Right renal pelvis (tissue), 4 donors: ENCODE measurements at regions not wholly inside any gene's neighbourhood (a gene's known extent, or its start where the extent isn't known, plus 50 kb on each side); places are given as distances from the start of the nearest gene placed in this dataset.
"Not testable (repeated sequence)": the region's sequence is repeated elsewhere in the genome, so short reads cannot be mapped to it uniquely, and the experiment has no call there.

ENCODE experiments used
- DNase-seq, 4 donors: peaks; one replicate each; pipeline ENCODE4 v3.0.0-alpha.2; 2013; ENCODE audit warnings: low read depth in 4 of 4, low spot score in 3 of 4, missing footprints in 1 of 4

- DNase-seq: no peak
These were observed 177.8 kb downstream of the PSMG1 start for GRCh38 chr21:39005502-39005787.

GRCh38 chr21:39004634-39005501, 178.4 kb downstream of the PSMG1 start:
- DNase-seq: no peak

GRCh38 chr21:39003982-39004633, 179.1 kb downstream of the PSMG1 start:
- no peak for DNase-seq

GRCh38 chr21:39001341-39001740, 181.9 kb downstream of the PSMG1 start:
- DNase-seq: no peak

- no peak for DNase-seq
These were observed 182.8 kb downstream of the PSMG1 start for GRCh38 chr21:39000496-39000895.

GRCh38 chr21:38999161-38999560, 184.1 kb downstream of the PSMG1 start:
- DNase-seq: no peak

- DNase-seq: not testable (repeated sequence)
These were observed 185.0 kb downstream of the PSMG1 start for GRCh38 chr21:38998281-38998680.

- DNase-seq: not testable (repeated sequence)
These were observed 185.4 kb downstream of the PSMG1 start for GRCh38 chr21:38997843-38998175.

GRCh38 chr21:38997051-38997842, 186.0 kb downstream of the PSMG1 start:
- DNase-seq: no peak

- DNase-seq: no peak
These were observed 186.9 kb downstream of the PSMG1 start for GRCh38 chr21:38996355-38996754.

GRCh38 chr21:38995731-38996130, 187.5 kb downstream of the PSMG1 start:
- no peak for DNase-seq

GRCh38 chr21:38995071-38995669, 188.1 kb downstream of the PSMG1 start:
- no peak for DNase-seq

- DNase-seq: no peak
These were observed 188.3 kb downstream of the ETS2 start for GRCh38 chr21:38994042-38994441.

GRCh38 chr21:38993561-38993960, 187.8 kb downstream of the ETS2 start:
- no peak for DNase-seq

- no peak for DNase-seq
These were observed 187.0 kb downstream of the ETS2 start for GRCh38 chr21:38992737-38993136.

- DNase-seq: no peak
These were observed 184.7 kb downstream of the ETS2 start for GRCh38 chr21:38990424-38990794.

GRCh38 chr21:38989745-38990423, 184.2 kb downstream of the ETS2 start:
- peak in 3 of 4 donors; percentile 69 to 80 (median 71) for DNase-seq

GRCh38 chr21:38989379-38989744, 183.6 kb downstream of the ETS2 start:
- DNase-seq: no peak

- no peak for DNase-seq
These were observed 183.0 kb downstream of the ETS2 start for GRCh38 chr21:38988509-38989378.
